ENCODE measurements at regions not wholly inside any gene's neighbourhood (a gene's known extent, or its start where the extent isn't known, plus 50 kb on each side); places are given as distances from the start of the nearest gene placed in this dataset.

GRCh38 chr9:36492865-36493264 is 79.8 kb upstream of the MELK start:
- no peak for TF ChIP-seq CTCF (IDR thresholded peaks at IDR 0.05; ENCODE audit: low read depth, low read length, missing control alignments)
- no peak overlapping the region for H3K4me3 ChIP-seq (ENCODE audit: low read depth, low read length)
- no peak for DNase-seq (ENCODE audit: low read depth)

- no peak for DNase-seq (ENCODE audit: low read depth)
- TF ChIP-seq CTCF (IDR thresholded peaks at IDR 0.05; ENCODE audit: low read depth, low read length, missing control alignments) = no peak
- H3K4me3 ChIP-seq (ENCODE audit: low read depth, low read length) = no peak overlapping the region
These were observed 83.2 kb upstream of the MELK start for GRCh38 chr9:36489453-36489852.

GRCh38 chr9:36488389-36488756 is 84.3 kb upstream of the MELK start:
- peak overlapping the region; percentile 73 for H3K4me3 ChIP-seq (ENCODE audit: low read depth, low read length)
- no peak for DNase-seq (ENCODE audit: low read depth)
- no peak for TF ChIP-seq CTCF (IDR thresholded peaks at IDR 0.05; ENCODE audit: low read depth, low read length, missing control alignments)

GRCh38 chr9:36487482-36488388 is 85.0 kb upstream of the MELK start:
- TF ChIP-seq CTCF (IDR thresholded peaks at IDR 0.05; ENCODE audit: low read depth, low read length, missing control alignments) = peak; percentile 17
- peak; percentile 64 for DNase-seq (ENCODE audit: low read depth)
- H3K4me3 ChIP-seq (ENCODE audit: low read depth, low read length) = peak overlapping the region; percentile 99

- no peak for DNase-seq (ENCODE audit: low read depth)
- no peak for TF ChIP-seq CTCF (IDR thresholded peaks at IDR 0.05; ENCODE audit: low read depth, low read length, missing control alignments)
- H3K4me3 ChIP-seq (ENCODE audit: low read depth, low read length) = peak overlapping the region; percentile 99
These were observed 85.7 kb upstream of the MELK start for GRCh38 chr9:36486933-36487481.

GRCh38 chr9:36486329-36486932 is 86.3 kb upstream of the MELK start:
- no peak for TF ChIP-seq CTCF (IDR thresholded peaks at IDR 0.05; ENCODE audit: low read depth, low read length, missing control alignments)
- DNase-seq (ENCODE audit: low read depth) = no peak
- H3K4me3 ChIP-seq (ENCODE audit: low read depth, low read length) = peak overlapping the region; percentile 99
